Prostate gland (tissue), 2 donors: ENCODE measurements at regions not wholly inside any gene's neighbourhood (a gene's known extent, or its start where the extent isn't known, plus 50 kb on each side); places are given as distances from the start of the nearest gene placed in this dataset.

Source experiments
- DNase-seq: peaks from one replicate; pipeline ENCODE4 v3.0.0-alpha.2; 2019; ENCODE audit warnings: low spot score
- H3K27ac ChIP-seq, 2 donors: fragments of 200-600 bp; sonication (generic); 2 replicates each; pipeline ENCODE4 v1.5.1; 2017 to 2019
- H3K27me3 ChIP-seq: fragments of 200-600 bp; sonication (generic); replicated peaks from 2 replicates; pipeline ENCODE4 v1.5.1; 2019; ENCODE audit not compliant: insufficient read depth
- H3K36me3 ChIP-seq, 2 donors: fragments of 200-600 bp; sonication (generic); 1 replicate in 1 of 2; 2 replicates in 1 of 2; pipeline versions ENCODE4 v1.5.1 to v1.8.1; 2017 to 2019
- H3K4me1 ChIP-seq: fragments of 200-600 bp; sonication (generic); replicated peaks from 2 replicates; pipeline ENCODE4 v1.5.1; 2019
- H3K4me3 ChIP-seq, 2 donors: fragments of 200-600 bp; sonication (generic); 2 replicates each; pipeline ENCODE4 v1.5.1; 2017 to 2019
- H3K9me3 ChIP-seq: fragments of 200-600 bp; sonication (generic); 2 replicates; pipeline ENCODE4 v1.5.1; 2017
- POLR2A ChIP-seq: fragments of 450-650 bp; IDR thresholded peaks from one replicate; pipeline ENCODE4 v1.6.1; 2016; ENCODE audit warnings: antibody characterized with exemption, mild to moderate bottlenecking
- POLR2AphosphoS5 ChIP-seq: sonication (generic); formaldehyde crosslinking; IDR thresholded peaks from one replicate; pipeline ENCODE4 v1.6.1; 2017; ENCODE audit warnings: antibody characterized with exemption
- WGBS: methylation state at CpG from one replicate; pipeline ENCODE4 v1.1.5; 2018; 5-methylcytosine and 5-hydroxymethylcytosine counted together
- intact Hi-C: fragments of 100-400 bp; cut with DNase I; formaldehyde crosslinking; loops from one replicate; pipeline ENCODE4 v1.14.2; 2022
- TF ChIP-seq, protein P1 (sequence below), 4 experiments: fragments of 200-600 bp in 2 of 4; fragments of 450-650 bp in 2 of 4; sonication (generic) in 2 of 4; IDR thresholded peaks; 1 replicate in 3 of 4; 2 replicates in 1 of 4; pipeline ENCODE4 v1.5.1; 2016 to 2019; ENCODE audit warnings: antibody characterized with exemption in 4 of 4, mild to moderate bottlenecking in 2 of 4, moderate library complexity in 2 of 4

DNA sequence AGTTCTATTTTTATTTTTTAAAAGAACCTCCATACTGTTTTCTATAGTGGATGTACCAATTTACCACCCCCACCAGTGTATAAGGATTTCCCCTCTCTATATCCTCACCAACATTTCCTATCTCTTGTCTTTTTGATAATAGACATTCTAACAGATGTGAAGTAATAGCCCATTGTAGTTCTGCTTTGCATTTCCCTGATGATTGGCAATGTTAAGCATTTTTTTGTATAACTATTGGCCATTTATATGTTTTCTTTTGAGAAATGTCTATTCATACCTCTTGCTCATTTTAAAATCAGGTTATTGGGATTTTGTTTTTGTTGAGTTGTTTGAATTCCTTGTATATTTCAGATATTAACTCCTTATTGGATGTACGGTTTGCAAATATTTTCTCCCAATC, 251.1 kb upstream of the HTR2C start:
- H3K4me3 ChIP-seq, result no peak overlapping the region
- intact Hi-C loops, result no loop called here
- H3K36me3 ChIP-seq, result no peaks in the 10 kb centered on the region
- whole genome bisulfite sequencing, result 94% methylated on average over 1 of the region's 1 CpG
- no peaks in the 10 kb centered on the region for H3K4me1 ChIP-seq
- no peak overlapping the region for H3K27ac ChIP-seq
- no peak for DNase-seq
- no peaks in the 10 kb centered on the region for H3K27me3 ChIP-seq
- no peaks in the 10 kb centered on the region for H3K9me3 ChIP-seq
- TF ChIP-seq POLR2AphosphoS5, result no peak
- TF ChIP-seq POLR2A, result no peak
- TF ChIP-seq, protein P1, sequence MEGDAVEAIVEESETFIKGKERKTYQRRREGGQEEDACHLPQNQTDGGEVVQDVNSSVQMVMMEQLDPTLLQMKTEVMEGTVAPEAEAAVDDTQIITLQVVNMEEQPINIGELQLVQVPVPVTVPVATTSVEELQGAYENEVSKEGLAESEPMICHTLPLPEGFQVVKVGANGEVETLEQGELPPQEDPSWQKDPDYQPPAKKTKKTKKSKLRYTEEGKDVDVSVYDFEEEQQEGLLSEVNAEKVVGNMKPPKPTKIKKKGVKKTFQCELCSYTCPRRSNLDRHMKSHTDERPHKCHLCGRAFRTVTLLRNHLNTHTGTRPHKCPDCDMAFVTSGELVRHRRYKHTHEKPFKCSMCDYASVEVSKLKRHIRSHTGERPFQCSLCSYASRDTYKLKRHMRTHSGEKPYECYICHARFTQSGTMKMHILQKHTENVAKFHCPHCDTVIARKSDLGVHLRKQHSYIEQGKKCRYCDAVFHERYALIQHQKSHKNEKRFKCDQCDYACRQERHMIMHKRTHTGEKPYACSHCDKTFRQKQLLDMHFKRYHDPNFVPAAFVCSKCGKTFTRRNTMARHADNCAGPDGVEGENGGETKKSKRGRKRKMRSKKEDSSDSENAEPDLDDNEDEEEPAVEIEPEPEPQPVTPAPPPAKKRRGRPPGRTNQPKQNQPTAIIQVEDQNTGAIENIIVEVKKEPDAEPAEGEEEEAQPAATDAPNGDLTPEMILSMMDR (IDR thresholded peaks at IDR 0.05), result no peak

DNA sequence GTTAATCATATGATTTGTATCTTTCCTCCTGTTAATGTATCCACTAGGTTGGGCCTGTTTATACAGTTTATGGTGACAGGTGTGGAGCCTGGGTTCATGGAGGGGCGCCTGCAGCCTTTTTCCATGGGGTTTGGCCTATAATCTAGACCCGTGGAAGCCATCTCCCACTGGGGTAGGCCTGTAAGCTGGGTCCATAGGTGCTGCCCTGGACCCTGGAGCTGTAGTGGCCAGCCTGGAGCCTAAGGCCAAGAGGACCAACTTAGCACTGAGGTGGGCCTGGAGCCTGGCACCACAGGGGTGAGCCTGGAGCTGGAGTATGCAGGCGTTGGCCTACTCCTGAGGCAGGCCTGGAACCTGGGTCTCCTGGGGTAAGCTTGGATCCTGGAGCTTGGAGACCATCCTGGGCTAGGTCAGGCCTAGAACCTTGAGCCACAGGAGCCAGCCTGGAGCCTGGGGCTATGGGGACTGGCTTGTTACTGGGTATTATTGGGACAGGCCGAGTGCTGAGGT, 249.4 kb upstream of the HTR2C start:
- WGBS, result 96% methylated on average over 4 of the region's 4 CpGs
- H3K4me1 ChIP-seq, result no peaks in the 10 kb centered on the region
- no peaks in the 10 kb centered on the region for H3K9me3 ChIP-seq
- no peak for DNase-seq
- H3K36me3 ChIP-seq, result no peaks in the 10 kb centered on the region
- TF ChIP-seq, protein P1 (IDR thresholded peaks at IDR 0.05), result no peak
- no peak for TF ChIP-seq POLR2A
- TF ChIP-seq POLR2AphosphoS5, result no peak
- intact Hi-C loops, result no loop called here
- H3K4me3 ChIP-seq, result no peak overlapping the region
- no peaks in the 10 kb centered on the region for H3K27me3 ChIP-seq
- H3K27ac ChIP-seq, result no peak overlapping the region

DNA sequence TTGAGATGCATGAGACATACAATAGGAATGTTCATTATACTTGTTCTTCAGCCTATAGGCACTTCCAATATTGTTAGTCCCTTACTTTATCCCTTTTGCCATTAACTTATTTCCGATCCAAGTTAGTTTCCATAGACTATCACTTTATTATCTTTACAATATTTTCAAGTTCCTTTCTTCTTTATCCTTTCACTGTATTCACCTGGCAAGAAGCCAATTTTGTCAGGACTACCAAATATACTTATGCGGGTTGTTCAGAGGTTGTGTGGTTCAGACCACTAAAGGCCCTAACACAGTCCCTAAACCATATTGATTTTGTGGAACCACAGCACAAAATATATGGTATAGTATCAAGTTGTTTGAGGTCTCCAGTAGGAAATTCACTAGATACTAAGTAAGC, 245.0 kb upstream of the HTR2C start:
- intact Hi-C loops, result no loop called here
- 86% methylated on average over 2 of the region's 2 CpGs for WGBS
- TF ChIP-seq POLR2AphosphoS5, result no peak
- TF ChIP-seq, protein P1 (IDR thresholded peaks at IDR 0.05), result no peak
- TF ChIP-seq POLR2A, result no peak
- Histone ChIP-seq H3K4me3 (no peak overlapping the region), H3K27ac (no peak overlapping the region), H3K36me3 (no peaks in the 10 kb centered on the region), H3K27me3 (no peaks in the 10 kb centered on the region), H3K4me1 (no peaks in the 10 kb centered on the region), H3K9me3 (no peaks in the 10 kb centered on the region)
- no peak for DNase-seq

DNA sequence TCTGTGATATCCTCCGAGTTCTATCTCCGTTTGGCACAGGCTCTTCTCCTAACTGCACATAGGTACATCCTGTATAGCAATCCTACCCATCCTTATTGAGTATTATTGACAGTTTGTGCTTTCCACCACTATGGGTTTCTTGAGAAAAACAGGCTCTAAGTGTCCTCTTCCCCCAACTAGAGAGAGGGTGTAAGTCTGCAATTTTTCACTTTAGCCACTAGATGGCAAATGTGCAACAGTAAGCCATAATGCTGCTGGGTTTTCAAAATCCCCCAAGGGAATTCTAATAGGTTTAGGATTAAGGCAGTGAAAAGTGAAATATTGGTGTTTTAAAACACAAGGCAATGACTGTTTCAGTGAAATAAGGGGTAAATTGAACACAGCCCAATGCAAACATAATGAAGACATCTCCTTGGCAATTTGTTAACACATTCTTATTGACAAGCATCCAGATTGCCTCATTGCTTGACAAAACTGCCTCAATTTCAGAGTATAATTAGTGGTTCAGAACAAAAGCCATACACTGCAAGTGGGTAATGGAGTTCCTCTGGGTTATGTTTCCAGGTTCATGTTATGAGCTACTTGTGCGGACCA, 239.0 kb upstream of the HTR2C start:
- H3K4me3 ChIP-seq, result no peak overlapping the region
- no peak for TF ChIP-seq POLR2A
- TF ChIP-seq, protein P1 (IDR thresholded peaks at IDR 0.05), result peak in 2 of 4 experiments; percentile 21 to 33
- no peaks in the 10 kb centered on the region for H3K4me1 ChIP-seq
- H3K27me3 ChIP-seq, result no peaks in the 10 kb centered on the region
- intact Hi-C loops, result no loop called here
- H3K27ac ChIP-seq, result no peak overlapping the region
- DNase-seq, result no peak
- H3K9me3 ChIP-seq, result no peaks in the 10 kb centered on the region
- WGBS, result 75% methylated on average over 3 of the region's 3 CpGs
- H3K36me3 ChIP-seq, result no peaks in the 10 kb centered on the region

DNA sequence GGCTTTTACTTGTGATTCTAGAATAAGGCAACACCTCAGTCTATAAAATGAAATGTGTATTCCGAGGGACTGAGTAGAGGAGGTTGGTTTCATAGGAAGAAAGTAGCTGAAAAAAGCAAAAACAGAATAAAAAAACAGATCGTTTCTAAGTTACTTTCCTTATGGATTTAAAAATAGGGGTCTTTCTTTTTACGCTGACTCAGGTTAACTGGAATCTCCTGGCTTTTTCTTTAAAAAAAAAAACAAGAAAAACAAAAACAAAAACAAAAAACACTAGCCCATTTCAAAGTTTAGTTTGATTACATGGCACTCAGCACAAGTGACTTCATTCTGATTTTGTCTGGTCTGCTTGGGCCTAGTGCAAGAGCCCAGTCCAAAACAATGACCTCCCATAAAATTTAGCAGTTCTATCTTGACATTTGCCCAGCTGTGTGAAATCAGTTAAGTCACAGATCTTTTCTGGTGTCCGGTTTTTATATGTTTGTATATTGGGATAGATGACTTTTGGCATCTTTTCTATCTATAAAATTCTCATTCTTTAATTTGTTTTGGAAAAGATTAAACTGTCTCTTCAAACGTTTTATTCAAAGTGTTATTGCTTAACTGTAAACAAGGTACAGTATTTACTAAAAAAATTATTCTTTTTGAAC, 222.7 kb upstream of the HTR2C start:
- TF ChIP-seq, protein P1 (IDR thresholded peaks at IDR 0.05), result no peak
- TF ChIP-seq POLR2A, result no peak
- no peaks in the 10 kb centered on the region for H3K4me1 ChIP-seq
- no peak for DNase-seq
- no peaks in the 10 kb centered on the region for H3K27me3 ChIP-seq
- no peak overlapping the region for H3K4me3 ChIP-seq
- H3K9me3 ChIP-seq, result no peaks in the 10 kb centered on the region
- intact Hi-C loops, result no loop called here
- no peaks in the 10 kb centered on the region for H3K36me3 ChIP-seq
- no peak overlapping the region for H3K27ac ChIP-seq
- 58% methylated on average over 5 of the region's 5 CpGs for WGBS
